GM12865 (cell line): ENCODE measurements at regions not wholly inside any gene's neighbourhood (a gene's known extent, or its start where the extent isn't known, plus 50 kb on each side); places are given as distances from the start of the nearest gene placed in this dataset.
"Not testable (repeated sequence)": the region's sequence is repeated elsewhere in the genome, so short reads cannot be mapped to it uniquely, and the experiment has no call there.

Source experiments
- DNase-seq: peaks from one replicate; pipeline ENCODE4 v3.0.0; 2010; ENCODE audit warnings: low read depth
- H3K4me3 ChIP-seq: 2 replicates; pipeline ENCODE4 v1.5.1; 2011; ENCODE audit warnings: mild to moderate bottlenecking, low read depth, low read length, control low read depth
- CTCF ChIP-seq: IDR thresholded peaks from 2 replicates; pipeline ENCODE4 v1.5.1; 2011; ENCODE audit warnings: low read length, control low read depth, low read depth, inconsistent platforms; ENCODE audit not compliant: insufficient read depth; ENCODE audit errors: missing control alignments

GRCh38 chr3:77707281-77707680 is 667.4 kb downstream of the ROBO2 start:
- no peak for DNase-seq
- TF ChIP-seq CTCF = no peak
- no peak overlapping the region for H3K4me3 ChIP-seq

- DNase-seq = no peak
- no peak for TF ChIP-seq CTCF
- H3K4me3 ChIP-seq = no peak overlapping the region
Observed at GRCh38 chr3:77709155-77709554, 669.3 kb downstream of the ROBO2 start.

- DNase-seq = no peak
Observed at GRCh38 chr3:77718311-77718710, 678.4 kb downstream of the ROBO2 start.

GRCh38 chr3:77720460-77720971 is 680.6 kb downstream of the ROBO2 start:
- TF ChIP-seq CTCF = no peak
- no peak overlapping the region for H3K4me3 ChIP-seq
- DNase-seq = no peak

More at GRCh38 chr3:77718311-77718710, 678.4 kb downstream of the ROBO2 start:
- no peak overlapping the region for H3K4me3 ChIP-seq
- no peak for TF ChIP-seq CTCF

- no peak for DNase-seq
- TF ChIP-seq CTCF = no peak
- no peak overlapping the region for H3K4me3 ChIP-seq
Observed at GRCh38 chr3:77726517-77726916, 686.6 kb downstream of the ROBO2 start.

GRCh38 chr3:77746048-77746447 is 706.1 kb downstream of the ROBO2 start:
- no peak for DNase-seq
- H3K4me3 ChIP-seq = no peak overlapping the region
- no peak for TF ChIP-seq CTCF

GRCh38 chr3:77746892-77747291 is 707.0 kb downstream of the ROBO2 start:
- no peak for TF ChIP-seq CTCF
- H3K4me3 ChIP-seq = no peak overlapping the region
- DNase-seq = no peak

- not testable (repeated sequence) for H3K4me3 ChIP-seq, DNase-seq
Observed at GRCh38 chr3:77756397-77756975, 716.6 kb downstream of the ROBO2 start.
